Aorta (tissue), 5 donors: ENCODE measurements at regions not wholly inside any gene's neighbourhood (a gene's known extent, or its start where the extent isn't known, plus 50 kb on each side); places are given as distances from the start of the nearest gene placed in this dataset.
"Not testable (repeated sequence)": the region's sequence is repeated elsewhere in the genome, so short reads cannot be mapped to it uniquely, and the experiment has no call there.

Experiments
- ATAC-seq: fragments of 200-7000 bp; cut with Tn5 transposase; one replicate; pipeline ENCODE4 v1.9.1; 2022; ENCODE audit warnings: moderate library complexity; ENCODE audit not compliant: low FRiP score
- DNase-seq, 2 donors: peaks; one replicate each; pipeline ENCODE4 v3.0.0-alpha.2; 2020
- H3K27ac ChIP-seq, 2 donors: one replicate each; pipeline ENCODE4 v1.5.1; 2013; ENCODE audit warnings: low read length in 2 of 2, mild to moderate bottlenecking in 2 of 2, moderate library complexity in 2 of 2, control low read depth in 1 of 2, inconsistent platforms in 1 of 2, low read depth in 1 of 2
- H3K27me3 ChIP-seq, 2 donors: one replicate each; pipeline ENCODE4 v1.6.1; 2013; ENCODE audit warnings: control low read depth in 1 of 2, low read length in 1 of 2, mild to moderate bottlenecking in 1 of 2, moderate library complexity in 1 of 2; ENCODE audit not compliant: insufficient read depth in 2 of 2, control insufficient read depth in 1 of 2
- H3K36me3 ChIP-seq, 2 donors: one replicate each; pipeline ENCODE4 v1.6.1; 2013; ENCODE audit warnings: control low read depth in 1 of 2, low read length in 1 of 2, mild to moderate bottlenecking in 1 of 2; ENCODE audit not compliant: insufficient read depth in 2 of 2, control insufficient read depth in 1 of 2
- H3K4me1 ChIP-seq, 2 donors: one replicate each; pipeline ENCODE4 v1.6.1; 2013; ENCODE audit warnings: low read length in 2 of 2, control low read depth in 1 of 2, mild to moderate bottlenecking in 1 of 2, moderate library complexity in 1 of 2; ENCODE audit not compliant: insufficient read depth in 2 of 2, control insufficient read depth in 1 of 2
- H3K4me3 ChIP-seq, 2 donors: one replicate each; pipeline ENCODE4 v1.5.1; 2013; ENCODE audit warnings: low read length in 2 of 2, control low read depth in 1 of 2, mild to moderate bottlenecking in 1 of 2
- H3K9me3 ChIP-seq: one replicate; pipeline ENCODE4 v1.6.1; 2013; ENCODE audit warnings: mild to moderate bottlenecking, low read length; ENCODE audit not compliant: control insufficient read depth
- WGBS, 2 donors: extraction: QIAGEN DNeasy Blood & Tissue Kit; methylation state at CpG; one replicate each; pipeline ENCODE4 v1.1.7; 2013; 5-methylcytosine and 5-hydroxymethylcytosine counted together
- intact Hi-C, 2 donors: fragments of 100-400 bp; cut with DNase I; formaldehyde crosslinking; loops; one replicate each; pipeline versions ENCODE4 v1.14.2 to v1.15.0; 2022
- donor health status: healthy with polysubstance abuse.
- donor health status: Bipolar disorder and iron deficiency.
- donor health status: DM: no; HTN: no; CAD: no.
- donor health status: DM: no; HTN: no; CAD: no.
- donor health status: DM: yes; HTN: yes; CAD: no.

DNA sequence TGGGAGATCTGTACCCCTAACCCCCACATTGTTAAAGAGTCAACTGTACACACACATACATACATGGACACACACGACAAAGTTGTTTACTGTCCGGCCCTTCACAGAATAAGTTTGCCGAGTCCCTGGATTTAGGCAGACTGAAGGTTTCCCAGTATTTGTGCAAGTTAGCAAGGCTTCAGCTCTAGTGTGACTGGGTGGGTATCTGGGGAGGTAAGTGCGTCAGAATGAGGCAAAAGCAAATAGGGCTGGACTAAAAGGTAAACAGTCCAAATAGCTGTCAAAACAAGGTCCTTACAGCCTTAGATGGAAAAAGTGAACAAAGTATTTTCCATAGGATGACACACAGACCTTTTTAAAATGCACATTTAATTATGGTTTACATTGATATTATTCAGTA lies 228.4 kb upstream of the UFM1 start:
- Histone ChIP-seq H3K27ac (no peak overlapping the region), H3K27me3 (no peaks in the 10 kb centered on the region), H3K4me1 (no peaks in the 10 kb centered on the region), H3K9me3 (peaks cover 2% of the 10 kb centered on the region), H3K36me3 (no peaks in the 10 kb centered on the region), H3K4me3 (no peak overlapping the region)
- no peak for DNase-seq
- no peak for ATAC-seq
- 46 to 72% methylated on average over 4 of the region's 4 CpGs for WGBS, 2 donors
- intact Hi-C loops, result no loop called here

DNA sequence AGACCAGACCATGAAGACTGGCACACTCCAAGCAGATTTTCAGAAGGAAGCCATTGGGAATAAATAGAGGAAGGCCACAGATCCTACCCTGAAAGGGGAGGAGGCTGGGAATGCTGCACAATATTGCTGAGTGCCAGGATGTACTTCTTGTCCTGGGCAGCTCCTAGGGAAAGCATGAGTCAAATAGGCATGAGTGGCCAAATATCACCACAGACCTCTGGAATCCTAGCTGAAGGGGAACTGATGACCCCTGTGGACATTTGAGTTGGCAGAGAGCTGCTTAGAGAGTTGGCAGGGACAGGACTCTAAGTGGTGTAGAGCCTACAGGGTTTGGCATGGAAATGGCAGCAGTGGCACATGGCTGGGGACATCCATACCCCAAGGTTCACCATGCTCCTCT lies 234.3 kb upstream of the TRPC4 start:
- intact Hi-C loops, result no loop called here
- Histone ChIP-seq H3K27ac (no peak overlapping the region), H3K9me3 (peaks cover 2% of the 10 kb centered on the region), H3K27me3 (no peaks in the 10 kb centered on the region), H3K4me3 (no peak overlapping the region), H3K4me1 (no peaks in the 10 kb centered on the region), H3K36me3 (no peaks in the 10 kb centered on the region)
- ATAC-seq (peak; percentile 38), DNase-seq (no peak)

DNA sequence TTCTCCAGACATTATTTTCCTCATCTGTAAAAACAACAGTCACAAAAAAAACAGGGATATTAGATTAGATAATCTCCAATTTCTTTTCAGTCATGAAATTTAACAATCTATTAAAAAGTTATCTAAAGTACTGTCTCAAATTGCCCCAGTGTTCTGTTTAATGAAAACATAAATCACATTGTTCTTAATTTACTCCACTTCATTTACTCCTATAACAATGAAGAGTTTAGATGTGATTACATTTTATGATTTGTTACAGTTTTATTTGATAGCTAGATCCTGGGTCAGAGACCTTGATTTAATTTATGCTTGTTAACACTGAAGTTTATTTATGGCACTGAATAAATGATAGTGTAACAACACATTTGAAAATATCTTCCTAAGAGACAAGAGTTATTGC lies 230.2 kb upstream of the TRPC4 start:
- ATAC-seq, result no peak
- intact Hi-C loops, result no loop called here
- Histone ChIP-seq H3K9me3 (peaks cover 2% of the 10 kb centered on the region), H3K4me1 (no peaks in the 10 kb centered on the region), H3K27ac (no peak overlapping the region), H3K27me3 (no peaks in the 10 kb centered on the region), H3K4me3 (no peak overlapping the region), H3K36me3 (no peaks in the 10 kb centered on the region)
- DNase-seq, result no peak

DNA sequence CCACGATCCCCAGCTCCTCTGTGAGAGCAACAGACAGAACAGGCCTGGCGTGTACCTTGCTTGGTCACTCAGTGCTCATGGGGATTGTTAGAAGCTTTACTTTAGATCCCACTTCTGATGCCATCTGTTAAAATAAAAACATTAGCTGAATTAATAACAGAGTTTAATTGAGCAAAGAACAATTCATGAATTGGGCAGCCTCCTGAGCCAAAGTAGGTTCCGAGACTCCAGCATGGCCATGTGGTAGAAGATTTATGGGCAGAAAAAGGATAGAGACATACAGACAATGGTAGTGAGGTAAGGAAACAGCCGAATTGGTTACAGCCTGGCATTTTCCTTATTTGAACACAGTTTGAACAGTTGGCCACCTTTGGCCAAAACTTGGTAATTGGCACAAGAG lies 223.9 kb upstream of the TRPC4 start:
- H3K27ac ChIP-seq, result no peak overlapping the region
- ATAC-seq, result no peak
- no peak for DNase-seq
- intact Hi-C loops, result no loop called here
- 87 to 89% methylated on average over 4 of the region's 4 CpGs for WGBS, 2 donors
- H3K9me3 ChIP-seq, result no peaks in the 10 kb centered on the region
- no peaks in the 10 kb centered on the region for H3K4me1 ChIP-seq
- H3K36me3 ChIP-seq, result no peaks in the 10 kb centered on the region
- no peak overlapping the region for H3K4me3 ChIP-seq
- no peaks in the 10 kb centered on the region for H3K27me3 ChIP-seq

DNA sequence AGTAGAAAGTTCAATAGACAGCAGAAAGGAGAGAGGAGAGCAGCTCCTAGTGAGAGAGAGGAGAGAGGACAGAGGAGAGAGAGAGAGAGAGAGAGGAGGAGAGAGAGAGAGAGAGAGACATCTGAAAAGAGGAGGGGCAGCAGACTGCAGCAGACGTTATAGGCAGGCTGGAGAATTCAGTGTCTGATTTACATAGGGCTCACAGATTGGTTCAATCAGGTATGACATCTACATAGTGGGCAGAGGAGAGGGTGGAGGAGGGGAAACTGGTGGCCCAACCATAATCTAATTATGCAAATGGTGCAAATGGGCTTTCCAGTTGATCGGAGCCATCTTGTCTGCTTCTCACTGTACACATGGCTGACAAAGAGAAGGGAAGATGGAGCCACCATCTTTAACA lies 221.3 kb upstream of the TRPC4 start:
- Histone ChIP-seq H3K27me3 (no peaks in the 10 kb centered on the region), H3K4me3 (no peak overlapping the region), H3K36me3 (no peaks in the 10 kb centered on the region), H3K4me1 (no peaks in the 10 kb centered on the region), H3K27ac (no peak overlapping the region), H3K9me3 (peaks cover 2% of the 10 kb centered on the region)
- ATAC-seq (no peak), DNase-seq (no peak)
- 25 to 50% methylated on average over 2 of the region's 2 CpGs for WGBS, 2 donors
- intact Hi-C loops, result no loop called here

DNA sequence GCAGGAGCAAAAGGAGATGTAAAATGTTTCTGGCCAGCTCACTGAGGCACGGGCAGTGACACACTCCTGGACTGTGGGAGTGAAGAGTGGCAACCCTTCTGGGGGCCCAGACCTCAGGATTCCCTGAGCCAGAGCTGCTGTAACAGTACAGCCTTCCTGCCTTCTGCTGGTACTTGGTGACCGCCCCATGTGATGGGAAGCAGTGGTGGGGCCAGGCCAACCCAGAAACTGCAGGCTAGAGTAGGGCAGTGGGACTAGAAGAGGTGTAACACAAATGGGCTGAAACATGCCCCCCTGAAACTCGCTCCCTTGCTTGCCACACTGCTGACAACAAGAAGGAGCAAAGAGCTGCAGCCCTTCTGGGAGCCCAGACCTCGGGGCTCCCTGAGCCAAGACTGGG lies 217.1 kb upstream of the TRPC4 start:
- H3K36me3 ChIP-seq, result no peaks in the 10 kb centered on the region
- no peak overlapping the region for H3K4me3 ChIP-seq
- no peaks in the 10 kb centered on the region for H3K27me3 ChIP-seq
- no peak overlapping the region for H3K27ac ChIP-seq
- WGBS, 2 donors, result 88 to 90% methylated on average over 4 of the region's 4 CpGs
- no peaks in the 10 kb centered on the region for H3K4me1 ChIP-seq
- no peak for ATAC-seq
- no peak for DNase-seq
- H3K9me3 ChIP-seq, result peaks cover 2% of the 10 kb centered on the region
- intact Hi-C loops, result no loop called here

DNA sequence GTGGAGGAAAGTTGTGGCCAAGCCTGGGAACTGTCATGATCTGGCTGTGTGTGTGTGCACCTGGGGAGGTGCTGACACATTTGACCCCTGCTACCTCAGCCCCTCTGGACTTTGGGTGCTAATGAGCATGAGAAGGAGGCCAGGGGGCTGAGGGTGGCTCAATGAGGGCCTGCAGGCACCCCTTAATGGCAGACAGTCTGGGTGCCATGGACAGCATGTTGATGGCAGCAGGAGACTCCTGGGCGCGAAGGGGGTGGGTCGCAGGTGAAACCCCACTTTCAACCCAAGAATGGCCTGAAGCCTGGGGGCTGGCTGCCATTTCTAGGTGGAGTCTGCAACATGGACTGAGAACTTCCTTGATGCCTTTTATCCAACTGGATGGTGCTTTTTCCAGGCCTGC lies 216.4 kb upstream of the TRPC4 start:
- no peak overlapping the region for H3K27ac ChIP-seq
- 76 to 100% methylated on average over 3 of the region's 3 CpGs for WGBS, 2 donors

DNA sequence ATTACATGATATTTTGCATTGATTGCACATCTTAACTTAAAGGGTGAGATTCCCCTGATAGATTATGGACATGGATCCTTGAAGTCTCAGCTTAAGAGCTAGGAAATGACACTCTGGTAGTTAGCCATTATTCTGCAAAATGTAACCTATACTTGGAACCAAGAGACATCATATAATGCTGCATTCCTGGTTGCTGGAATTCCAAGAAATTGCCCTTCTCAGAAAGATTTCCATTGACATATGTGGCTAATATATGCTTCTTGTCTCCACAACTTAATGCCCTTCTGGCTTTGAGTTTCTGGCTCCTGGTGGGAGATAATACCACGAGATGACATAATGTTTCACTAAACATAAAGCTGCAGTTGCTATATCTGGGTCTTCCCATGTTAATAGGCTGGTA lies 204.4 kb upstream of the TRPC4 start:
- DNase-seq (no peak), ATAC-seq (no peak)
- Histone ChIP-seq H3K36me3 (no peaks in the 10 kb centered on the region), H3K4me1 (no peaks in the 10 kb centered on the region), H3K27ac (no peak overlapping the region), H3K4me3 (no peak overlapping the region), H3K27me3 (no peaks in the 10 kb centered on the region), H3K9me3 (no peaks in the 10 kb centered on the region)
- intact Hi-C loops, result no loop called here
- WGBS, 2 donors, result 73 to 74% methylated on average over 1 of the region's 1 CpG

More for the DNA sequence above, 216.4 kb upstream of the TRPC4 start:
- no peak overlapping the region for H3K4me3 ChIP-seq
- H3K9me3 ChIP-seq, result peaks cover 2% of the 10 kb centered on the region
- DNase-seq (no peak), ATAC-seq (no peak)
- no peaks in the 10 kb centered on the region for H3K27me3 ChIP-seq
- H3K36me3 ChIP-seq, result no peaks in the 10 kb centered on the region
- no peaks in the 10 kb centered on the region for H3K4me1 ChIP-seq
- intact Hi-C loops, result no loop called here

DNA sequence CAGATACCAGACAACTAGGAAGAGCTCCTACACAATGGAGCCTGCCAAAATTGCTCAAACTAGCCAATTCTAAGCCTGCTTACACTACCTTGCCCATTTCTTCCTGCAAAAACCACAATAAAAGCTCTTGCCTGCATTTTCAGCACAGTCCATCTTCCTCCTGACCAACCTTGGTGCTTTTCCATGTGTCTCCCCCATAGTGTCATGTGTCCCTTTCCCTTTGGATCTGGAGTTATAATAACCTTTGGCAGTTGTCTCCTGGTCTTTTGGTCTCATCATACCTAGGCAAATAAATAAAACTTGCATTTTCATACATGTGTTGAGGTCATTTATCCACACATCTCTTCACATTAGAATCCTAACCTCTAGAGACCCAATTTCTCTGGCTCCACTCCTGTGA lies 203.1 kb upstream of the TRPC4 start:
- Histone ChIP-seq H3K4me3 (no peak overlapping the region), H3K27me3 (no peaks in the 10 kb centered on the region), H3K9me3 (no peaks in the 10 kb centered on the region), H3K27ac (no peak overlapping the region), H3K36me3 (no peaks in the 10 kb centered on the region), H3K4me1 (no peaks in the 10 kb centered on the region)
- no peak for ATAC-seq
- intact Hi-C loops, result no loop called here
- no peak for DNase-seq

DNA sequence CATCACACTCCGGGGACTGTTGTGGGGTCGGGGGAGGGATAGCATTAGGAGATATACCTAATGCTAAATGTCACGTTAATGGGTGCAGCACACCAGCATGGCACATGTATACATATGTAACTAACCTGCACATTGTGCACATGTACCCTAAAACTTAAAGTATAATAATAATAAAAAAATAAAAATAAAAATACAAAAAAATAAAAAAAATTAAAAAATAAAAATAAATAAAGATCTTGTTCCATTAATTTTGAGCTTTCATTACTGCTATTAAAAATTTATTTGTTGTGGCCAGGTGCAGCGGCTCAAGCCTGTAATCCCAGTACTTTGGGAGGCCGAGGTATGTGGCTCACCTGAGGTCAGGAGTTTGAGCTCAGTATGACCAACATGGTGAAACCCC lies 201.8 kb upstream of the TRPC4 start:
- ATAC-seq, H3K27ac ChIP-seq, intact Hi-C loops, H3K27me3 ChIP-seq, H3K4me3 ChIP-seq, H3K9me3 ChIP-seq, H3K36me3 ChIP-seq, DNase-seq, H3K4me1 ChIP-seq: not testable (repeated sequence)
- WGBS, 2 donors, result 95 to 96% methylated on average over 4 to 5 of the region's 5 CpGs
